Fibroblast of peridontal ligament (primary cell): ENCODE measurements at regions not wholly inside any gene's neighbourhood (a gene's known extent, or its start where the extent isn't known, plus 50 kb on each side); places are given as distances from the start of the nearest gene placed in this dataset.
A peak's percentile ranks its signal among the peaks of the same experiment; 100 is the strongest.
"Not testable (repeated sequence)": the region's sequence is repeated elsewhere in the genome, so short reads cannot be mapped to it uniquely, and the experiment has no call there.

ENCODE experiments used
- DNase-seq: peaks from one replicate; pipeline ENCODE4 v3.0.0-alpha.2; 2010; ENCODE audit errors: extremely low read depth

- not testable (repeated sequence) for DNase-seq
Observed at GRCh38 chr22:15772337-15772736, 82.5 kb downstream of the POTEH start.

DNA sequence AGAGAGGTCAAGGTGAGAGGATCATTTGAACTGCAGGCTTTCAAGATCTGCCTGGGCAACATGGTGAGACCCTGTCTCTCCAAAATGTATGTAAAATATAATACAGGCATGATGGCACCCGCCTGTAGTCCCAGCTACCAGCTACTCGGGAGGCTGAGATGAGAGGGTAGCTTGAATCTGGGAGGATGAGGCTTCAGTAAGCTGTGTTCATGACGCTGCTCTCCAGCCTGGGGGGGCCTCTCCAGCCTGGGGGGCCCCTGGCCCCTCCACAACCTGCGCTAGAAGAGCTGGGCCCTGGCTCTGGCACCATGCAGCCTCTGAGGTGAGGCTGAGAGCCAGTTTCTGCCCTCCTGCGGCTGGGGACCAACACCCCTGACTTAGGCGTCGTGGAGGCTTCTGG is 85.3 kb downstream of the POTEH start:
- not testable (repeated sequence) for DNase-seq

GRCh38 chr22:15775670-15776669 is 86.1 kb downstream of the POTEH start:
- DNase-seq = not testable (repeated sequence)

GRCh38 chr22:15776727-15777126 is 86.9 kb downstream of the POTEH start:
- DNase-seq = not testable (repeated sequence)

- DNase-seq = not testable (repeated sequence)
Observed at GRCh38 chr22:15777150-15777549, 87.3 kb downstream of the POTEH start.

GRCh38 chr22:15777557-15777956 is 87.7 kb downstream of the POTEH start:
- not testable (repeated sequence) for DNase-seq

DNA sequence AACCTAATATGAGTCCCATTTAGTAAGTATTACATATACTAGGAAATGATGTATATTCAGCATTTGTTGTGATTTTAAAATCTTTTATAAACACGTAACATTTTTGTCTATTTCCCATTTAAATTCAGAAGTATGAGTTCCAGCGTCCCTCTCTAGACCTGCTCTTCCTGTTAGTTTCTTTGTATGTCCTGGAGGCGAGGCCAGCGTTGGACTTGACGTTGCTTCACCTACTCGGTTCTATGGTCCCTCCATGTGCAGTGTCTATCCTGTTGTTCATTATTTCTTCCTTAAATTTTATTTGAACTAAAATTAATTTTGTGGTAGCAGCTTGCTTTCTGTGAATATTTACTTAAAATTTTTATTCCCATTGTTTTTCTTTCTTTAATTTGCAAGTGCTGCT is 88.5 kb downstream of the POTEH start:
- not testable (repeated sequence) for DNase-seq

GRCh38 chr22:15781652-15782051 is 91.8 kb downstream of the POTEH start:
- not testable (repeated sequence) for DNase-seq

- DNase-seq = not testable (repeated sequence)
Observed at GRCh38 chr22:15782933-15783332, 93.1 kb downstream of the POTEH start.

- DNase-seq = not testable (repeated sequence)
Observed at GRCh38 chr22:15784383-15785085, 94.7 kb downstream of the POTEH start.

DNA sequence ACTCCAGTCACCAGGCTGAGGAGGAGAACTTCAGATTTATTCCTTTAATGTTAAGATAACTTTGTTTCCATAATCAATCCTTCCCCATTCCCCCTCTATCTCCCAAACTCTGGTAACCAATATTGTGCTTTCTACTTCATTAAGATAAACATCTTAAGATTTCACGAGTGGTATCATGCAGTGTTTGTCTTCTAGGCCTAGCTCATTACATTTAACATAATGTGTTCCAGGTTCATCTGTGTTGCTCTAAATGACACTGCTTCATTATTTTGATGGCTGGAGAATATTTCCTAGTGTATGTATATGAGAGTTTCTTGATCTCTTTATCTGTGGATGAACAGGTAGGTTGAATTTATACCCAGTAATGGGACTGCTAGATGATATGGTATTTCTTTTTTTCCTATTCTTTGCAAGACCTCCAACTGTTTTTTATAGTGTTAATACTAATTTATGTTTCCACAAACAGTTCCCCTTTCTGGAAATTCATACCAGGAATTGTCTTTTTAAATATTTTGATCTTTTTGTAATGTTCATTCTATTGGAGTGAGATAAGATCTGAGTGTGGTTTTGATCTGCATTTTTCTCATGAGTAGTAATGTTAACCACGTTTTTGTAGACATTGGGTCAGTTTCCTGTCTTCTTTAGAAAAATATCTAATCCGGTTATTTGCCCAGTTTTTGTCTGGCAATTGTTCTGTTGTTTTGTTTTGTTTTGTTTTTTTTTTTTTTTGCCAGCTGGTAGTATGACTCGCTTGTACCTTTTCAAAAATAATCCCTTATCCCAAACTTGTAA is 97.3 kb downstream of the POTEH start:
- DNase-seq = peak; percentile 10

- DNase-seq = not testable (repeated sequence)
Observed at GRCh38 chr22:15791557-15791956, 101.7 kb downstream of the POTEH start.

GRCh38 chr22:15799935-15800334 is 110.1 kb downstream of the POTEH start:
- not testable (repeated sequence) for DNase-seq

DNA sequence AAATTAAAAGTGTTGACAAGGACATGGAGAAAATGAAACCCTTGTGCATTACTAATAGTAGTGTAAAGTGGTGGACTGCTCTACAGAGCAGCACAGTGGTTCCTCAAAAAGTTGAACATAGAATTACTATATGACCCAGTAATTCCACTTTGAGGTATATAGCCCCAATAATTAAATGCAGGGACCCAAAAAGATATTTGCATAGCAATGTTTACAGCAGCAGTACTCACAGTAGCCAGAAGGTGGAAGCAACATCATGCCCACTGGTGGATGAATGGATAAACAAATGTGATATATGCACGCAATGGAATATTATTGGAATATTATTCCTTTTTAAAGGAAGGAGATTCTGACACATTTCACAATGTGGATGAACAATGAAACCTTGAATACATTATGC is 121.3 kb downstream of the POTEH start:
- DNase-seq = not testable (repeated sequence)

DNA sequence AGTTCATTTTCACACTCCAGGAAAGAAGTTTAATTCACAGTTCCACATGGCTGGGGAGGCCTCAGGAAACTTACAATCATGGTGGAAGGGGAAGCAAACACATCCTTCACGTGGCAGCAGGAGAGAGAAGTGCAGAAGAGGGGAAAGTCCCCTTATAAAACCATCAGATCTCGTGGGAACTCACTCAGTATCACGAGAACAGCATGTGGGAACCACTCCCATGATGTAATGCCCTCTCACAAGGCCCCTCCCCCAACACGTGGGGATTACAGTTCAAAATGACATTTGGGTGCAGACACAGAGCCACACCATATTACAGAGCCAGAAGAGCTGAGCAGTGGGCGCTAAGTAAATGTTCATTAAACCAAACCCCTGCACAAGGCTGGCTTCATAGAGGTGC is 126.0 kb downstream of the POTEH start:
- DNase-seq = not testable (repeated sequence)

DNA sequence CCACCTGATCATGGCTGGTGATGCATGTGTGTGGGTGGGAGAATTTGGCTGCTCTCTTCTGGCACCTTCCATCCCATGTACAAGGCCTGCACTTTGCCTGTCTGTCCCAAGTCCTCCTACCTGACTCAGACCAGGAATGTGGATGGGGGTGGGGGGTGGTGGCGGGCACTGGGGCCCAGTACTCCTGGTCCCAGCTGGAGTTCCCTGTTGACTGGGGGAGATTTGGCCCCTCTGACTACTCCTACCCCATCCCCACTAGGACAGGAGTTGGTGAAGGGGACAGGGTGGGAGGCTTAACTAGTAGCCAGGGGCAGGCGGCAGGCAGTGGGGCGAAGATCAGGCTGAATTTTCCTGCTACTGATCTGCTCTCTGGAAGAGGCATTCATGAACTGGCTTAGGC is 126.6 kb downstream of the POTEH start:
- not testable (repeated sequence) for DNase-seq

- DNase-seq = not testable (repeated sequence)
Observed at GRCh38 chr22:15817264-15817663, 127.4 kb downstream of the POTEH start.

- DNase-seq = not testable (repeated sequence)
Observed at GRCh38 chr22:15819886-15820285, 130.1 kb downstream of the POTEH start.

DNA sequence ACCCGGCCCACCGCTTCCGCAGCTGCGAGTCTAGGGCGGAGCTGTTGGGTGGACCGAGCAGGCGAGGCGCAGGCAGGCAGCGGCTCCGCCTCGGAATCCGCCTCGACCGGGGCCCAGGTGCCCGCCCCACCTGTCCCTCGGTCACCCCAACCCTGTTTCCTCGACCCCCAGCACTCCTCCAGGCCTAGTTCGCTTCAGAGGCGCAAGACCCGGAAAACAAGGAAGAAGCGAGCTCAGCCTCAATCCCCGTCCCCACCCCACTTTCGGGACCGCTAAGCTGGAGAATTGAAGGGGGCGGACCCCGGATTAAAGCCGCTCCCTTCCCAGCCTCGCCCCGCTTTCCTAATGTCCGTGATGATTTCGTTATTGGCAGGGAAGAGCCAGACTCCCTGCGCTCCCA is 131.3 kb downstream of the POTEH start:
- DNase-seq = not testable (repeated sequence)

DNA sequence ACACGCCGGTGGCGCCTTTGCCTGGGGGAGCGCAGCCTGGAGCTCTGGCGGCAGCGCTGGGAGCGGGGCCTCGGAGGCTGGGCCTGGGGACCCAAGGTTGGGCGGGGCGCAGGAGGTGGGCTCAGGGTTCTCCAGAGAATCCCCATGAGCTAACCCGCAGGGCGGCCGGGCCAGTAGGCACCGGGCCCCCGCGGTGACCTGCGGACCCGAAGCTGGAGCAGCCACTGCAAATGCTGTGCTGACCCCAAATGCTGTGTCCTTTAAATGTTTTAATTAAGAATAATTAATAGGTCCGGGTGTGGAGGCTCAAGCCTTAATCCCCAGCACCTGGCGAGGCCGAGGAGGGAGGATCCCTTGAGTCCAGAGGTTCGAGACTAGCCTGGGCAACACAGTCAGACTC is 132.2 kb downstream of the POTEH start:
- DNase-seq = not testable (repeated sequence)

GRCh38 chr22:15823178-15823577 is 133.4 kb downstream of the POTEH start:
- not testable (repeated sequence) for DNase-seq

- DNase-seq = not testable (repeated sequence)
Observed at GRCh38 chr22:15832235-15832634, 142.4 kb downstream of the POTEH start.
